GM18909 (cell line): ENCODE measurements at regions not wholly inside any gene's neighbourhood (a gene's known extent, or its start where the extent isn't known, plus 50 kb on each side); places are given as distances from the start of the nearest gene placed in this dataset.
"Not testable (repeated sequence)": the region's sequence is repeated elsewhere in the genome, so short reads cannot be mapped to it uniquely, and the experiment has no call there.

Experiments used
- ATAC-seq: cut with Tn5 transposase; IDR thresholded peaks from one replicate; pipeline ENCODE4 v1.9.1; 2021; ENCODE audit warnings: mild to moderate bottlenecking; ENCODE audit not compliant: unreplicated experiment, poor library complexity

GRCh38 chr3:161598639-161599038 lies 102.0 kb downstream of the OTOL1 start:
- no peak for ATAC-seq

- ATAC-seq: no peak
Measured at GRCh38 chr3:161599697-161600096, 103.1 kb downstream of the OTOL1 start.

- no peak for ATAC-seq
Measured at GRCh38 chr3:161600173-161600572, 103.6 kb downstream of the OTOL1 start.

GRCh38 chr3:161602475-161602874 lies 105.9 kb downstream of the OTOL1 start:
- no peak for ATAC-seq

- ATAC-seq: no peak
Measured at GRCh38 chr3:161602918-161603317, 106.3 kb downstream of the OTOL1 start.

GRCh38 chr3:161607056-161607455 lies 110.4 kb downstream of the OTOL1 start:
- no peak for ATAC-seq

- ATAC-seq: no peak
Measured at GRCh38 chr3:161619351-161619750, 122.7 kb downstream of the OTOL1 start.

GRCh38 chr3:161630794-161631193 lies 134.2 kb downstream of the OTOL1 start:
- ATAC-seq: no peak

GRCh38 chr3:161631536-161631935 lies 134.9 kb downstream of the OTOL1 start:
- ATAC-seq: no peak

- no peak for ATAC-seq
Measured at GRCh38 chr3:161637559-161637958, 141.0 kb downstream of the OTOL1 start.

GRCh38 chr3:161639095-161639494 lies 142.5 kb downstream of the OTOL1 start:
- ATAC-seq: not testable (repeated sequence)

- ATAC-seq: no peak
Measured at GRCh38 chr3:161640181-161640580, 143.6 kb downstream of the OTOL1 start.

- ATAC-seq: no peak
Measured at GRCh38 chr3:161641287-161641686, 144.7 kb downstream of the OTOL1 start.

GRCh38 chr3:161644891-161645635 lies 148.5 kb downstream of the OTOL1 start:
- ATAC-seq: no peak

- no peak for ATAC-seq
Measured at GRCh38 chr3:161647936-161648470, 151.4 kb downstream of the OTOL1 start.

GRCh38 chr3:161649900-161650484 lies 153.4 kb downstream of the OTOL1 start:
- ATAC-seq: no peak

GRCh38 chr3:161657786-161658185 lies 161.2 kb downstream of the OTOL1 start:
- no peak for ATAC-seq

- no peak for ATAC-seq
Measured at GRCh38 chr3:161671141-161671540, 174.5 kb downstream of the OTOL1 start.

- ATAC-seq: no peak
Measured at GRCh38 chr3:161672478-161672877, 175.9 kb downstream of the OTOL1 start.

GRCh38 chr3:161673866-161674265 lies 177.3 kb downstream of the OTOL1 start:
- ATAC-seq: no peak

- ATAC-seq: no peak
Measured at GRCh38 chr3:161674402-161674801, 177.8 kb downstream of the OTOL1 start.

GRCh38 chr3:161681831-161682230 lies 185.2 kb downstream of the OTOL1 start:
- not testable (repeated sequence) for ATAC-seq
